ENCODE measurements at regions not wholly inside any gene's neighbourhood (a gene's known extent, or its start where the extent isn't known, plus 50 kb on each side); places are given as distances from the start of the nearest gene placed in this dataset.

DNA sequence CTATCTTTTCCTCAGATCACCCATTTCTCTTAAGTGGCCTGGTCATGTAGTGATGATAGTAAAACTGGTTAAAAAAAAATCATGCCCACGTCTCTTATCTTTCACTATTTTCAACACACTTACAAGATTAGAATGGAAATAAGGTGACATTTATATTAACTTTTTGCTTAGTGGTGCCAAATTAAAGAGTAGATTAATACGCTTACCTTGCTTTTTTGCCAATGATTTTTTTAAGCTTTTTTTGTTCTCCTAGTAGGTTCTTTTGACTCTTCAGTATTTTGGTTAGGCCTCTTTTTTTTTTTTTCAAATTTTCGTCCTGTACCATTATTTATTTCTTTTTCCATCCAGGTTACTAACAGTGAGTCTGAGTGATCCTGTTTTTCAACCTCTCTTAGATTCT lies 147.9 kb downstream of the PTCSC3 start:
- DNase-seq (ENCODE audit: low spot score) = no peak

DNA sequence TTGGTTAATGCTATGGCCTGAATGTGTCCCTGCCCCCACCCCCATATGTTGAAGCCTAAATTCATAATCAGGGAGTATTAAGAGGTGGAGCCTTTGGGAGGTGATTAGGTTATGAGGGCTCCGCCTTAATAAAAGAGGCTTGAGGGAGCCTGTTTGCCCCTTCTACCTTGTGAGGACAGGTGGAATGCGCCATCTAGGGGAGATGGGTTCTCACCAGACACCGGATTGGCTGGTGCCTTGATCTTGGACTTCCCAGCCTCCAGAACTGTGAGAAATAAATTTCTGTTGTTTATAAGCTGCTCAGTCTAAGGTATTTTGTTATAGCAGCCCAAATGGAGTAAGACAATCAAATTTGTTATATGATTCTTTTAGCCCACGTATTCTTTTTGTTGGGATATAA lies 148.3 kb downstream of the PTCSC3 start:
- no peak for DNase-seq (ENCODE audit: low spot score)

DNA sequence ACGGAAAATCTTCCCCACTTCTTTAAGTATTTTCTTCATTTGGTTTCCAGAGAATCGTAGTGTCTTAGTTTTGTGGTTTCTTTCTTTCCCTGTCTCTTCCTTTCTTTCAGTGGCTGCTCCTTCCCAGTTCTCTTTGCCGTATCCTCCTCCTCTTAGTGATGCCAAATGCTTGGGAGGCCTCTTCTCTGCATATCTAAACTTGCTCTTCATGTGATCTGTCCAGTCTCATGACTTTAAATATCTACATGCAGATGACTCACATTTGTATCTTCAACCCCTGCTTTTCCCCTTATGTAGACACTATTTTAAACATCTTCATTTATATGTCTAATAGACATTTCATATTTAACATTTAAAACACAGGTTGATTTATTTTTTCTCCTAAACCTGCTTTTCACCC lies 149.2 kb downstream of the PTCSC3 start:
- DNase-seq (ENCODE audit: low spot score) = no peak

DNA sequence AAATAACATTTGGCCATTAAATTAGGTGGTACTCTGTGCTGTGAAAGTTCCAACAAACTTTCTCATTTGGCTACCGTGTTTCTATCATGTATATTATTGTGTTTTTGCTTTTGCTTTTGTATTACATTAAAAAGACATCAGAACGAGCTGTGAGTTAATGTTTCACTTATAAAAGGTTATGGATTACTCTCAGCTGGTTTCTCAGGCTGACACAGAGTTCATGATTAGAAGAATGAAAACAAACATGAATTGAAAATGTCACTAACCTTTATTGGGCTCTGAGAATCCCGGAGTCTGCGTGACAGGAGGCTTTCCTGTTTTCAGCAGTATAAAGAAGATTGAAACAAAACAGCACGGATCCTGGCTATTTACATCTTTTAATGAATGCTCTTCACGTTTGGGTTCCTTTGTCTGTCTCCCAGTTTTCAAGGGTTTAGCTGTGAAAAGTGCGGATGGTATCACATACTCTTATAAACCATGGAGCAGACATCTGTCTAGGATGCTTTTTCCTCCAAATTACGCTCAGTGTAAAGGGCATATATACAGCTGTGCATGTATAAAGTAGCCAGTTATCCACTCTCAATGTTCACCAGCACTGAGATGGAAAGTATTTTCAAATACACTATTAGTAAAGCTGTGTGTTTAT lies 153.6 kb downstream of the PTCSC3 start:
- DNase-seq (ENCODE audit: low spot score) = no peak

DNA sequence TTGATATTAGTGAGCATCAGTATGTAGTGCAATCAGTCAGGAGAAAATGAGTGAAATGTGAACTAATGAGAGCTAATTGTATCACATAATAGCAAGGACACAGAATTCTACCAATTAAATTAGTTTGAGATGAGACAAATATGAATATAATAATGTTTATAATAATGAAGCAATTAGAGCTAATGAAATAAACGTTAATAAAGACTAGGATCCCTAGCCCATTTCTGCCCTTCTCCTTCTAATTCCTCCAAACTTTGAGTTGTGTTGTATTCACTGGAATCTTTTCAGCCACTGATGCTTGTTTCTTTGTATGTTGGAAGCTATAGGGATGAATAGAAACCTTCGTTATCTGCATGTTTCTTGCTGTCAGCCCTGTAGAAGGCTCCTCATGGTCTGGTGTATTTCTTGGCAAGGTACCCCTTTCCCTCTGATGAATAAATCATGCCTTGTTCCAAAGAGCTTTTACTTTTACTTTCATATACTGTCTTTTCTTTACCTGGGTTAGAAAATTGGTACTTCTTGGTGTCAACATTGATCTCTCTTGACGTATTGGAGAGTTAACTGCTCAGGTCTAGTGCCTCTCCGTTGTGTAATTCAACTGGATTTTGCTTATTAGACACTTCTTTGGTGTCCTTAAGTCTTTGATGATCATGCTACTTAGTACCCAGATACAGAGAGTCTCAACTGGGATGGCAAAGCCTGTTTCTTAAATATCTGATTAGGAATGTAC lies 154.8 kb downstream of the PTCSC3 start:
- no peak for DNase-seq (ENCODE audit: low spot score)

DNA sequence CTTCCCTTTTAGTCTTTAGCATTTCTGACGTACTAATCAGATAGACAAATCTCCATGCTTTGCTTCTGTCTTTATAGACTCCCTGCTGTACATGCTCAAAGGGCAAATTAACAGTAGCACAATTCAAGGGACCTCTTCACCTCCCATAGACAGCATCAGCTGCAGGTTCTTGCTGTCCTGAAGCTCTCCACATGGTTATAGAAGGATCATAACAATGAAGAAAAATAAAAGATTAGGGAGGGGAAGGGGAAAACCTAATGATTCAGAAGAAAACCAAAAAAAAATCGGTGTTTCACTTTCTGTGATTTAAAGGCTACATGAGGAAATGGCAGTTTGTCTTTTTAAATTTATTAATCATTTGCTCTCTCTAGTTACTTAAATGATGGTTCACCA lies 155.5 kb downstream of the PTCSC3 start:
- DNase-seq (ENCODE audit: low spot score) = no peak

DNA sequence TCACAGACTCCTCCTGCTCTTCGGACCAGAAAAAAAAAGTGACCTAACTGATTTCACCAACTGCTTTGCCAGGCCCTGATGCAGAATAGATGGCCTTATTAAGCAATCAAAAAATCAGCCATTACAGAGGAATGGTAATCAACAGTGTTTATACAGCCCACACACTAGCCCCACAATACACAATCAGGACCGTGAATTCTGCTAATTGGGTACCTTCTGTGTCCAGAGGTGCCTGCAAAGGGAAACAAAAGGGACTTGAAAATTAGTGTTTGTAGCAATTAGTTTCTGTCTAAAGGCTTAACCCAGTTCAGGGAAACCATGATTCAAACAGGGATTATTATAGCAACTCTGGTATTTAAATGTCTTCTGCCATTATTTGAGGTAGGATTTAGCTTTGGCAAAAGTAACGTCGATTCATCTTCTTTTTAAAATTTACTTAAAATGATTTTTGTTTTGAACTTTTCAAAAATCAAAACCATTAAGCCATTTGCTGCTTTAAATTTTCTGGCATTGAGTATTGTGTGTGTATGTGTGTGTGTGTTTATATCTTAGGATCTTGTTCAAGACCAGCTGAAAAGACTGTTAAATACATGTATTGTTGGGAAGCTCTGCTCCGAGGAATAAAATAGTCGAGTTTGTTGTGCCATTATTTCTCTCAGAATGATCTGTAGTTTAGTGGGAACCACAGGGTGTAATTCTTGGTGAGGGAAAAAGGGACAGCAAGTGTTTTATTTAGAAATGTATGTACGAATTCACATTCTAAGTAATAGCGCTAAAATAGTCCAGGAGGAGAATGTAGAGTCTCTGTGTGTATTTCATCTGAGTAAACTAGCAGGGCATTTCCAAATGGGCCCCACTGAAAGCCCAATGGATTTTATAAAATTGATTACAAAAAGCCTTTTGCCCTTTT lies 156.1 kb downstream of the PTCSC3 start:
- no peak for DNase-seq (ENCODE audit: low spot score)

DNA sequence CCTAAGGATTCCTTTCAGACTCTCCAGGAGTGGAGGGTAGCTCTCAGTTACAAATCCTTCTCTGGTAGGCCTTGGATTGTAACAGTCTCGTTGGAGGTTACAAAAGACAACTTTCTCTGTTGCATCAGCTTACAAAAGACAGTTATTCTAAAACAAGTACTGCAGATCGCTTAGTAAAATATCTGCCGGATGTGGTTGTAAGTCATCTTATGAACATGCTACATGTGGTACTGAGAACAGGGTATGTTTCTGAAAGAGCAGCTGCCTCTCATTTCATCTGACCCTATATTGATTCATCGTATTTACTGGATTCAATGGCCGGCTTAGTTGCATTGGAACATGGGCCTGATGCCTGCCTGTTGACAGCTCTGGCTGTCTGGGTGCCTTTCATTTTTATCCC lies 157.4 kb downstream of the PTCSC3 start:
- no peak for DNase-seq (ENCODE audit: low spot score)

DNA sequence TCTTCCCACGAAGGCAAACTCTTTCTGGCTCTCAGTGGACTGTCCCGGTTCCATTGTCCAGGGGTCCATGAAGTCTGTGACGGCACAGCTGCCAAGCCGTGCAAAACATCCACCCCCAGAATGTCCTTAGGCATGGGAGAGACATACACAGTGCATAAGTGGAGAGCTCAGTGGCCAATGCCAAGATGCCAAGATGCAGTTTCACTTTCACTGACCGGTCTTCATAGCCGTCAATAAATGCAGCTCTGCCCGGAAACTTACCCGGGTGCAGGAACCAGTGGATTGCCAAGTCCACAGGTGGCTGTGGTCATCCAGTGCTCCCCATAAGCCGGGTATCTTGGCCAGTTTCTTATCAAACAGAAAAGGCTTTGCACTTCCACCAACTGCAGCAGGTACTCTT lies 162.3 kb downstream of the PTCSC3 start:
- no peak for DNase-seq (ENCODE audit: low spot score)

DNA sequence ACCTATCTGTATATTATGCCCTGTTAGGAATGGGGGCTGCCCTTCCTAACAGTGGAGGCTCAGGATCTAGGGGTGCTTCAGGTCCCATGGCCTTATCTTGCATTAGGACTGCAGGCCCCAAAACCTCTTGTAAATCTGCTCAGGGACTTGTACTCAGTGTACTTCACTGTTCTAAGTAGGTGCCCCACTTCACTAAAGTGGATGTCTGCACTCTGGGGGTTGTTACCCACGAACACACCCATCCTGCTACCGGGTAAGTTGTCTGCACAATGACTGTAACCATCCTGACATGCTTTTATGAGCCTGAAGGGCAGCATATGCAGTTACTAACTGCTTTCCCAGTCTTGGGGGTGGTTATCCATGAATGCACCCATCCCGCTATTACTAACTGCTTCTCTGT lies 163.0 kb downstream of the PTCSC3 start:
- no peak for DNase-seq (ENCODE audit: low spot score)

DNA sequence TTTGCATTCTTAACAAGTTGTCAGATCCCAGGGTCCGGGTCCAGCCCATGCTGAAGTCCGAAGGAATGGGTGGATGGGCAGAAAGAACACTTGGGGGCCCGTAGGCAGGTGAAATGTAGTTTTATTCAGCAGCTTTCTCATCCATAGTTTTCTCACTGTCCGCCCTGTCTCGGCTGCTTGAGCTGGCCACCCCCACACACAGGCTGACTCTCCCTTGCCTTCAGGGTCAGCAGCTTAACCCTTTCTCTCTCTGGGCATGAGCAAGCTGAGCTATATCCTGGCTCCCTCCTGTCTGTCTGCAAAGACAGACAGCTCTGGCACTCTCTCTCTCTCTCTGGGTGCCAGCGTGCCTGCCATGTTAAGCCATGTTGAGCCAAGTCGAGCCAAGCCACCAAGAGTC lies 163.9 kb downstream of the PTCSC3 start:
- no peak for DNase-seq (ENCODE audit: low spot score)

DNA sequence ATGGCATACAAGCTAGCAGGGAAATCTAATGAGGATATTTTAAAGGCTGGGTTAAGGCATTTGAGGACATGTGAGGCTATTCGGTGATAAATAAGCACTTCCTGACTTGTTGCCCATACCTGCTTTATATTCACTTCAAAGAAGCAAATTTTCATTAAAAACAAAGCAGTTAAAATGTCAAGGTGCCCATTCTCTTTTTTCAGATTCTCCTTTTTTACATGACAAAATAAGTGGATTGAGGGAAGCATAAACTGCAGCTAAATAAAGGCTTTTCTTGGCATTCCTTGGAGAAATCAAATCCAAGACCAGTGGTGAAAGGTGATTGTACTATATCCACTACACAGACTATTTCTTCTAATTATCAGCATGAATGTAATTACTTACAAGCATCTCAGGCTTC lies 166.9 kb downstream of the PTCSC3 start:
- DNase-seq (ENCODE audit: low spot score) = no peak

DNA sequence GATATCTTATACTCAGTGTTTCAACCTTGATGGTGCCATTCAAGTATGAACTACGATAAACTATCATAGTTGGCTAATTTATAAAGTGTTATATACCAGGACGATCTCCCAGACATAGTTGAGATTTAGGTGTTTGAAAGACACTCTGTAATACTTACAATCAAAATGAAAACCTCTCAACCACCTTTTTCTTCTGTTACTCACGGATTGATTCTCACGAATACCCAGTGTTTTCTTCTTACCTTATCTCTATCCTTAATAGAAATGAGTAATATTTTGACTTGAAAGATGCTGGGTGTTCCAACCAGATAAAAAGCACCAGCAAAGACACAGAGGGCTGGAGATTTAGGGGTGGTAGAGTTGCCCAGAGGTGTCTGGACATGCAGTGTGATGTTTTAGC lies 169.9 kb downstream of the PTCSC3 start:
- no peak for DNase-seq (ENCODE audit: low spot score)

DNA sequence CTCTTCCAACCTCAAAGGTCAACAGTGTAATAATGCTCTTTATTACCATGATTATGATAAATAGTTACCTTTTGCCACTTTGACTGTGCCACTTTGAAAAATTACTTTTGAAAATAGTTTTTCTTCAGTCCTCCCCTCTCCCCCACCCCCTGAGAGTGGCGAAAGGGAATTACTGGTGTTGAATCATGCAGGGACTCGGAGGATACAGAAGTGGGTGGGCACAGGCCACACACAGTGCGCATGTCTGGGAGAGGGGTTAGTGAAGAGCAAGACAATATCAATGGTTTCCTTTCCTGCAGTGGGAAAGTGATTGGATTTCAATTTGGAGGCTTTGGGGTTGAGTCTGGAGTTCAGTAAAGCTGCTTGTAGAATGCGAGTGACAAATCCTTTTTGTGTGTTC lies 170.9 kb downstream of the PTCSC3 start:
- DNase-seq (ENCODE audit: low spot score) = no peak

DNA sequence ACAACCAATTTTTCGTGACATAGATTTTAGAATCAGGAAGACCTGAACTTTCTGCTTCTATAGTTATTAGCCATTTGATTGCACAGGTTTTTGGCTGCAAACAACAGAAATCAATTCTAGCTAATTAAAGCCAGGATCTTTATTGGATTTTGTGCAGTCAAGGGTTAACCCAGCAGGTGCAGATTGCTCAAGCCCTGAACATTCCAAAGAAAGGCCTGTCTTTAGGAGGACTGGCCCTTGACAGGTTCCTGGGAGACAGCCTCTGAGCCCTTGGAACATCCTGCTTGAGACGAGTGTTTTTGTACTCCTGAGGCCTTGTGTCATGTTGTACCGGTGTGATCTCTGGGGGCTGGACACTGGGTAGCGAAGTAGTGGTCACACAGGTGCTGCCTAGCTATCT lies 174.6 kb downstream of the PTCSC3 start:
- no peak for DNase-seq (ENCODE audit: low spot score)

DNA sequence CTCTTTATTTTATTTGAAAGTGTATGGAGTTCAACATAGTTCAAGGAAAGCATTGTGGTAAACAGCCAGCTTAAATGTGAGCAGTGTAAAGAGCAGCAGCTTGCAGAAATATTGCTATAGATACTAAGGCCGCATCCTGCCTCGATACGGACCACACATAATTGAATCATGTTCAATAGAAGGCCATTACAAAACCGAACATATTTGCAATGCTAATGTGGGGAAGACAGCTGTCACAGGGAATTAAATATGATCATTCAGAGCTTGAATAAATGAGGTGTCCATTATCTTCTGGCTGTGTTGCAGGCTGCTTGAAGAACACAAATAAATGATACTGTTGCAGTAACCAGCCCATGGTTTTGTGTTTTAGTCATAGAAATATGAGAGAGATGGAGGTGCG lies 173.2 kb downstream of the BRMS1L start:
- DNase-seq (ENCODE audit: low spot score) = no peak

DNA sequence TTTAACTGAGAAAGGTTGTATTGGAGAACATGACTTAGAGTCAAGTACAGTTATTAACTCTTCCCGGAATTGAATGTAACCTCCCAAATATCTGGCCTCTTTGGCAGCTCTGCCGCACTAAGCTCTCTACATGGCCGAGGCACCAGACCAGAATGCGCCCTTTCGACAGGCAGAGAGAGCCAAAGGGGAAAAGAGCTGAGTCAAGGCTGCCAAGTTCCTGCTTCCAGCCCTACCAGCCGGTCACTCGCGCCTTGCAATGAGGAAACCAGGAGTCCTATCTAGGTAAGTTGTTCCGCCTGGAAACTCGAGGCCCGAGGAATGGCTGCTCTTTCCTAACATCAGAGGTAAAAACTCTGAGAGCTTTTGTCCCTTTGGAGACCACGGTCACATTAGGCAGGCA lies 172.2 kb downstream of the BRMS1L start:
- no peak for DNase-seq (ENCODE audit: low spot score)

DNA sequence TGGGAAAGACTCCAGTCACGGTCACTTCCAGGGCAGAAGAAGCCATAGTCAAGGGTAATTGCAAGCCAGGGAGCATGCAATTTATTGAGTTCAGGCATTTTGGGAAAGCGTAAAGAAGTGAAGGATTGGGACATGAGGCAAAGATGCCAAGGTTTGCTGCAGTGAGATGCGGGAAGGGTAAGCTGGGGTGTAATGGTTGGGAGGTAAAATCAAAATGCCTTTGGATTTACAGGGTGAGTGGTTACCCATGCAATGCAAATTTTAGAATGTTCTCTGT lies 167.5 kb downstream of the BRMS1L start:
- DNase-seq (ENCODE audit: low spot score) = no peak

DNA sequence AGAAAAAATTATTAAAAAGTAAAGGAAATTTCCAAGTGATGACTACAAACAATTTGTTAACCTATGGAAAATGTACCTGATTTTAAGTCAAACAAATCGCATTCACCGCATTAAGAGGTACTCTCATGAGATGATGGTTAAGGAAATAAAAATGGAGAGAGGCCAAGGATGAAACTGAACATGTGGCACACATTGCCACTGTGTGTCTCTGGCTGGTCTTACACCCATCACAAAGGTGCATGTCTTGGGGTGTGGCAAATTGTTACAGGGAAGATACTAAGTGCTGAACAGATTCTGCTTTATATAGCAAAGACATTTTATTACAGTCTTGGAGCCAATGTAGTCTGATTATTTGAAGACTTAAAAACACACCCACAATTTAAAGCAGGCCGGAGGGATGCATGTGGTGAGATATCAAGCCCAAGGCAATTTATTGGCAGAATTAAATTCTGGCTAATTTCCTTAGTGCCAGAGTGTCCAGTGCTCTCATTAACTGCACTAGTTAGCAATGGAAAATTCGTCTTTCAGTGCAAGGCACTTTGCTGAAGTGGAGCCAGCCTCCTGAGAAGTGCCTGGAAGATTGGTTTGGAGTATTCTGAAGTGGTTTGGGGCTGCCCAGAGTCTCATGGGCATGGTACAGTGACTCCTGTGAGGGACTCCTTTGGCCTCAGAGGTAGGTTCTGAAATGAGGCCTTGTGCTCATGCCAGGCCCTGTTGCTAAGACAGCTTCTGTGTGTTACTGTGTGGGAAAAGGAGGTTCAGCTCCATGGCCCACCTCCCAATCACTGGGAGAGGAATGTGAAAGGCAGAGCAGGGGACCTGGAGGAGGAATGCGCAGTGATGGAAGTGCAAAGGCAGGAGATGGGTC lies 166.9 kb downstream of the BRMS1L start:
- no peak for DNase-seq (ENCODE audit: low spot score)

DNA sequence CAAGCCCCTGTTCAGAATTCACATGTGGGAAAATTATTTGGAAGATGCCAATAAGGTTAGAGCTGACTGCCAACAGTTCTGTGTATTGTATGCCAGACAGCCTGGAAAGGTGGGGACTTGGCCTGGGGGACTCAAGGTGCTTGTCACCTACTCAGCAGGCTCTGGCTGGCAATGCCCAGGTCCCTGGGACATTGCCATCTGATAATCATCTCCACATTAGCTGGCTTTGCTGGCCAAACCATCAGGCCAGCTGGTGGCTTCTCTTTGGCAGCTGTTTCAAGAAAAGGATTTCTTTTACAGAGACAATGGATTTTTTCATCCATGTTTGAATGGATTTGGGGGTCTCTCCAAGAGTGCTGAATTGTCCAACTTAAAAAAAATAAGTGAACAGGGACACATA lies 165.2 kb downstream of the BRMS1L start:
- no peak for DNase-seq (ENCODE audit: low spot score)

DNA sequence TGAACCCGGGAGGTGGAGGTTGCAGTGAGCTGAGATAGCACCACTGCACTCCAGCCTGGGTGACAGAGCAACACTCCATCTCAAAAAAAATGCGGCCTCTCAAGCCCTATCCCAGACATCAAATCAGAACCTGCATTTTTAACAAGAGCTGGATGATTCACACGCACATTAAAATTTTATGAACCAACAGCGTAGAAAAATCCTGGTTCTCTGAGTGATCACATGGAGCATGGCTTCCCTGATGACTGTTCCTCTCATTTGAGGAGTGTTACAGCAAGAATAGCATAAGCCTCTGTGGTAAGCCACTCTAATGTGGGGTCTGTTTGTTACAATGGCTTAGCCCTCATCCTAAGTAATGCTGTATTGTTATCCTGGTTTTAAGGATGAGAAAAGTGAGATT lies 163.6 kb downstream of the BRMS1L start:
- no peak for DNase-seq (ENCODE audit: low spot score)

DNA sequence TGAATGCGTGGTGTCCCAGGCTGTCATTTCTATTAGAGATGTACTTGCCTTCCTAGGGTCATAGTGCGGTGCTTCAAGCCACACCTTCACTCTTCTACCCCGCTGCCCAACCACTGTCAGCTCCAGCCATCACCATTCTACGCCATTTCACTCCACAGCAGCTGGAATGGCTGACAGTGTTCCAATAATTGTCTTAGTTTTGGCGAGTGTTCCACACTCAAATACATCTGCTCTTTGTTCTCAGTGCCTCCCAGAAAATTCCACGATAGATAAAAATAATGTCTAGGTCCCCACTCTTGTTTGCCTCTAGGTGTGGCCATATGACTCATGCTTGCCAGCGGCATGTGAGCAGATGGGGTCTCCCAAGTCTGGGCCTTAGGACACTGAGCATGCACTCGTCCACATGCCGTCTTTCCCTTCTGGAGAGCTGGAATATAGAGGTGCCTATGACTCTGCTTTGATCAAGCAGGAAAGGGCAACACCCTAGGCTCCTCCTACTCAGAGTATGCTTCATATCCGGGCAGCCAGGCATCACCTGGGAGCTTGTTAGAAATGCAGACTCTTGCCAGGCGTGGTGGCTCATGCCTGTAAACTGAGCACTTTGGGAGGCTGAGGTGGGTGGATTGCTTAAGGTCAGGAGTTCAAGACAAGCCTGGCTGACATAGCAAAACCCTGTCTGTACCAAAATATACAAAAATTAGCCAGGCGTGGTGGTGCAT lies 163.0 kb downstream of the BRMS1L start:
- DNase-seq (ENCODE audit: low spot score) = no peak

Measured in germinal center (tissue), 1 donor.